DOHH2 (cell line): ENCODE measurements at regions not wholly inside any gene's neighbourhood (a gene's known extent, or its start where the extent isn't known, plus 50 kb on each side); places are given as distances from the start of the nearest gene placed in this dataset.

ENCODE experiments used
- H3F3A ChIP-seq: fragments of 200-600 bp; sonication (generic), shearing (Covaris generic); 2 replicates; pipeline ENCODE4 v1.6.0; 2016; ENCODE audit warnings: antibody characterized with exemption, mild to moderate bottlenecking; ENCODE audit not compliant: control insufficient read depth, insufficient read depth
- H3K27ac ChIP-seq: fragments of 200-600 bp; sonication (generic); 2 replicates; pipeline ENCODE4 v1.5.1; 2014; ENCODE audit warnings: low read depth, mild to moderate bottlenecking, low read length, moderate library complexity
- H3K27me3 ChIP-seq: fragments of 200-600 bp; sonication (generic); 2 replicates; pipeline ENCODE4 v1.6.1; 2014; ENCODE audit warnings: mild to moderate bottlenecking, low read length, mixed read lengths; ENCODE audit not compliant: control insufficient read depth
- H3K36me3 ChIP-seq: fragments of 200-600 bp; sonication (generic); 2 replicates; pipeline ENCODE4 v1.6.1; 2014; ENCODE audit warnings: mild to moderate bottlenecking, low read length, moderate library complexity, mixed read lengths; ENCODE audit not compliant: control insufficient read depth
- H3K4me1 ChIP-seq: fragments of 200-600 bp; sonication (generic); 2 replicates; pipeline ENCODE4 v1.6.1; 2014; ENCODE audit warnings: mild to moderate bottlenecking, low read length, mixed read lengths; ENCODE audit not compliant: control insufficient read depth
- H3K4me2 ChIP-seq: fragments of 200-600 bp; sonication (generic); 2 replicates; pipeline ENCODE4 v1.6.0; 2014; ENCODE audit warnings: mild to moderate bottlenecking, low read length, moderate library complexity
- H3K4me3 ChIP-seq: fragments of 200-600 bp; sonication (generic); 2 replicates; pipeline ENCODE4 v1.5.1; 2014; ENCODE audit warnings: mild to moderate bottlenecking, low read length, mixed read lengths
- H3K79me2 ChIP-seq: fragments of 200-600 bp; sonication (generic); 2 replicates; pipeline ENCODE4 v1.6.1; 2014; ENCODE audit warnings: mild to moderate bottlenecking, low read length, mixed read lengths; ENCODE audit not compliant: control insufficient read depth
- H3K9me2 ChIP-seq: fragments of 200-600 bp; sonication (generic); replicated peaks from 2 replicates; pipeline ENCODE4 v1.6.1; 2014; ENCODE audit warnings: mild to moderate bottlenecking, low read length, mixed read lengths; ENCODE audit not compliant: control insufficient read depth
- H3K9me3 ChIP-seq: fragments of 200-600 bp; sonication (generic); 2 replicates; pipeline ENCODE4 v1.6.1; 2014; ENCODE audit warnings: antibody characterized with exemption, low read length, mixed read lengths; ENCODE audit not compliant: control insufficient read depth, insufficient read depth
- H4K20me1 ChIP-seq: fragments of 200-600 bp; sonication (generic); 2 replicates; pipeline ENCODE4 v1.6.0; 2014; ENCODE audit warnings: low read depth, mild to moderate bottlenecking, antibody characterized with exemption, low read length, moderate library complexity; ENCODE audit not compliant: control insufficient read depth, insufficient read depth
- EZH2phosphoT487 ChIP-seq: fragments of 200-600 bp; sonication (generic); IDR thresholded peaks from 2 replicates; pipeline ENCODE4 v1.6.1; 2017; ENCODE audit warnings: borderline replicate concordance, mild to moderate bottlenecking, antibody characterized with exemption, low read length, moderate library complexity, mixed read lengths
- TF ChIP-seq, protein P1 (sequence below): fragments of 200-600 bp; sonication (generic); IDR thresholded peaks from one replicate; pipeline ENCODE4 v1.5.1; 2014; ENCODE audit warnings: antibody characterized with exemption, mild to moderate bottlenecking, low read depth, low read length; ENCODE audit not compliant: poor library complexity, severe bottlenecking

GRCh38 chr5:17132444-17133083 is 84.9 kb upstream of the BASP1 start:
- Histone ChIP-seq H4K20me1 (no peaks in the 10 kb centered on the region), H3K27me3 (no peaks in the 10 kb centered on the region; the same call in none of the 2 replicates), H3K4me3 (no peak overlapping the region), H3K9me3 (peaks cover 3% of the 10 kb centered on the region; the same call in 1 of the 2 replicates), H3K79me2 (no peaks in the 10 kb centered on the region), H3K27ac (no peak overlapping the region), H3K4me2 (no peak overlapping the region), H3K4me1 (peaks cover 17% of the 10 kb centered on the region), H3K9me2 (no peaks in the 10 kb centered on the region), H3F3A (no peaks in the 10 kb centered on the region), H3K36me3 (no peaks in the 10 kb centered on the region)
- no peak for TF ChIP-seq EZH2phosphoT487
- TF ChIP-seq, protein P1, sequence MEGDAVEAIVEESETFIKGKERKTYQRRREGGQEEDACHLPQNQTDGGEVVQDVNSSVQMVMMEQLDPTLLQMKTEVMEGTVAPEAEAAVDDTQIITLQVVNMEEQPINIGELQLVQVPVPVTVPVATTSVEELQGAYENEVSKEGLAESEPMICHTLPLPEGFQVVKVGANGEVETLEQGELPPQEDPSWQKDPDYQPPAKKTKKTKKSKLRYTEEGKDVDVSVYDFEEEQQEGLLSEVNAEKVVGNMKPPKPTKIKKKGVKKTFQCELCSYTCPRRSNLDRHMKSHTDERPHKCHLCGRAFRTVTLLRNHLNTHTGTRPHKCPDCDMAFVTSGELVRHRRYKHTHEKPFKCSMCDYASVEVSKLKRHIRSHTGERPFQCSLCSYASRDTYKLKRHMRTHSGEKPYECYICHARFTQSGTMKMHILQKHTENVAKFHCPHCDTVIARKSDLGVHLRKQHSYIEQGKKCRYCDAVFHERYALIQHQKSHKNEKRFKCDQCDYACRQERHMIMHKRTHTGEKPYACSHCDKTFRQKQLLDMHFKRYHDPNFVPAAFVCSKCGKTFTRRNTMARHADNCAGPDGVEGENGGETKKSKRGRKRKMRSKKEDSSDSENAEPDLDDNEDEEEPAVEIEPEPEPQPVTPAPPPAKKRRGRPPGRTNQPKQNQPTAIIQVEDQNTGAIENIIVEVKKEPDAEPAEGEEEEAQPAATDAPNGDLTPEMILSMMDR = peak; percentile 71

DNA sequence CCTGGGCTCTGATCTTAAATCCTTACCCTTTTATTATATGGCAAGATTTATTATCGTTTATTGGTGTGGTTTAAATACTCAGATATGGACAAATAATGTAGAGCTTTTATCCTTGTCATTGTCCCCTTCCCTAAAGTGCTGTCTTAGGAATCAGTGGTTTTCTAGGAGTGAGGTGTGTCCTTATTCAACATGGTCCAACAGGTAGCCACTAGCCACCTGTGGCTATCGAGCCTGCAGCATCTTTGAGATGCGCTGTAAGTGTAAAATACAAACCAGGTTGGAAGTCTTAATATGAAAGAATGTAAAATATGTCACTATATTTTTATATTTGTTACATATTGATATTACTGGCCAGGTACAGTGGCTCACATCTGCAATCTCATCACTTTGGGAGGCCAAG is 82.4 kb upstream of the BASP1 start:
- Histone ChIP-seq H3K4me2 (no peak overlapping the region), H3K79me2 (no peaks in the 10 kb centered on the region), H3F3A (no peaks in the 10 kb centered on the region), H3K27ac (no peak overlapping the region), H3K9me3 (peaks cover 3% of the 10 kb centered on the region; the same call in 1 of the 2 replicates), H3K9me2 (no peaks in the 10 kb centered on the region), H3K4me3 (no peak overlapping the region), H3K36me3 (no peaks in the 10 kb centered on the region), H4K20me1 (no peaks in the 10 kb centered on the region), H3K4me1 (peaks cover 17% of the 10 kb centered on the region), H3K27me3 (no peaks in the 10 kb centered on the region; the same call in 1 of the 2 replicates)
- TF ChIP-seq, protein P1 = no peak
- TF ChIP-seq EZH2phosphoT487 = no peak

DNA sequence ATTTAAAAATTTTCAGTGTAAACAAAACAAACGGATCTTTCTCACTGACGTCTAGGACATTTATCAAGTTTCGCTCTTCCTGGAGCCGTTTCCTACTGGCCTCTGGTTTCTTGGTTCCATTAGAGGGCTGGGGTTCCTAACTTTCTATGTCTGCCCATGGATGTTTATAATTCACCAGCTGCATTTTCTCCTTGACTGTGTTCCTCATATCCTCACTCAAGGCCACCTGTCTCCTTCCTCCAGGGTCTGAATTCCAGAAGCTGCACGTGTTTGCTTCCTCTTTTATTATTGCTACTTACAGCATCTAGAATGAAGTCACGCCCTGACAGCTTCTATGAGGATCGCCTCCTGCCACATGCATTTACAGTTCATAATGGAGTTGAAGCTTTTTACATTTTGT is 74.1 kb upstream of the BASP1 start:
- no peaks in the 10 kb centered on the region for H3K9me3 ChIP-seq
- no peak overlapping the region for H3K4me3 ChIP-seq
- no peaks in the 10 kb centered on the region for H3K79me2 ChIP-seq
- TF ChIP-seq, protein P1 = no peak
- no peak for TF ChIP-seq EZH2phosphoT487
- no peaks in the 10 kb centered on the region for H3K36me3 ChIP-seq
- H3F3A ChIP-seq = no peaks in the 10 kb centered on the region
- no peaks in the 10 kb centered on the region for H3K4me1 ChIP-seq
- no peak overlapping the region for H3K27ac ChIP-seq
- no peak overlapping the region for H3K4me2 ChIP-seq
- no peaks in the 10 kb centered on the region for H4K20me1 ChIP-seq
- no peaks in the 10 kb centered on the region for H3K9me2 ChIP-seq
- no peaks in the 10 kb centered on the region for H3K27me3 ChIP-seq
